NCI-H748 (cell line): ENCODE measurements at regions not wholly inside any gene's neighbourhood (a gene's known extent, or its start where the extent isn't known, plus 50 kb on each side); places are given as distances from the start of the nearest gene placed in this dataset.
"Not testable (repeated sequence)": the region's sequence is repeated elsewhere in the genome, so short reads cannot be mapped to it uniquely, and the experiment has no call there.

Experiments used
- DNase-seq: peaks from one replicate; lab custom pipeline; 2025; ENCODE audit not compliant: unreplicated experiment; lab: John Stamatoyannopoulos, UW

DNA sequence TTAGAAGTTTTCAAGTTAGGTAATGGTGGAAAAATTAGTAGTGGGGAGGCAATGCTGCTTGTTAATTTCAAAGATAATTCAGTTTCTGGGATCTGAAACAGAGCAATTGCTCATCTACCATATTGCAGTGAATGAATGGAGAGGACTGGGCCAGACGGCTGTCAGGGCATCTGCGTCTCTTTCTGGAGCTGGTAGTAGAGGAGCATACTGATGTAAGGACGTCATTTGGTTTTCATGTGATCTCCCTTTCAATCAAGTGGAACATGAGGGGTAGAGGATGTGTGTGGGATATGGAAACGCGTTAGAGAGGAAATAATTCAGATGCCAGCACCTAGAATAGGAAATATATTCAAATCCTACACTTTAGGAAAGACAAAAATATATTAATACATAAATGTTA is 490.3 kb downstream of the ADCYAP1 start:
- DNase-seq = no peak

DNA sequence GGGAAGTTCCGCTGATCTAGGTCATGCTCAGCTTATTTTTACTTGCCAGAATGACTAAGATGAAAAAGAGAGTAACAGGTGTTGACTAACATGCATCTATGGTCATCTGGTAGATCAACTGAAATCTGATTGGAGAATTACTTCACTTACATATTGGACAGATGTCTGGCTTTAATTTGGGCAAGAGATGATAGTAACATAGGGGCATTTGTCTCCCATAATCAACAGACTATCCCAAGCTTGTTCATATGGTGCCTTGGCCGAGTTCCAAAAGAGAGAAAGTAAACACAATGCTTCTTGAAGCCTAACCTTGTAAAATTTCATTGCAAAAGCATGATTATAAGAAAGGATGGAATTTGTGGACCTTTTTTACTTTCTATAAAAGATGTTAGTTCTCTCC is 503.7 kb downstream of the ADCYAP1 start:
- peak; percentile 62 for DNase-seq

DNA sequence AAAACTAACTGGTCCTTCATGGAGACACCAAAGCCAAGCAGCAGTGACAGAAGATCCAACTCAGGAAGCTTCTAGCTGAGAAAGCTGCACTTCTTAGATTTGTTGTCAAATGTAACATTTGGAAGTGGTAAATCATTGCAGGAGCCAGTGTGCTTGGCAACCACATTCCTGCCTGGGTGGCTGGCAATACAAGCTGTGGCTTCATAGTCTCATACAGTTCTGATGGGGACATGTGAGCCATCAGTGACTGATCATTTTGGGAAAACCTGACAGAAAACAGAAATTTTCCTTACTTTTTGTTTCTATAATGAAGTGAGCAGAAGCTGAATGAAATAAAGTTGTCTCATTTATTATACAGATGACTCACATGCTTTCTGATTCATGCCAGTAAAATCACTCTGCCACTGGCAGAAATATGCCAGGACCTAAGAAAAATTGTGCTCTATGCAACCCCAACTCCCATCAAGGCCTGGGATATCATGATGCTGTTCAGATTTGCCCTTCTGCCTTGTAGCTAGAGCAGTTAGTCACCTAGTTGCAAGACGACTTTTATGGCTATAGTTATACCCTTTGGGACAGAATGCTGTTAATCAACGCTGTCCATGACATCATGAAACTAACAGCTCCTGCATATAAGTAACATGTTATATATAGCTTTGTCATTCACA is 508.1 kb downstream of the ADCYAP1 start:
- DNase-seq = no peak

DNA sequence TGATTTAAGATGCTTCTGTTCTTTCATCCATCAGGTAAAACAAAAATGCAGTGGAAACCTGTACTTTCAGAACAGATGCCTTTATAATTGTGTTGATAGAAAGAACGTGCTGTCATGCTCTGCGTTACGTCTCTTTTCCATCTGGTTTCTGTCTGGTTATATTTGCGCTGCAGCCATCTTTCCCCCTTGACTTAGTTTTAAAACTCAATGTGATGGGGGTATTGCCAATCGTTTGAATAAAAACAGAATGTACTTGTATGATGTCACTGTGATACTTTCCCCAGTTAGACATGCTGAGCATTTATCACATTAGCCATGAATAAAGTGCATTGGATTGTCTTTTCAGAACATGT is 508.6 kb downstream of the ADCYAP1 start:
- no peak for DNase-seq

DNA sequence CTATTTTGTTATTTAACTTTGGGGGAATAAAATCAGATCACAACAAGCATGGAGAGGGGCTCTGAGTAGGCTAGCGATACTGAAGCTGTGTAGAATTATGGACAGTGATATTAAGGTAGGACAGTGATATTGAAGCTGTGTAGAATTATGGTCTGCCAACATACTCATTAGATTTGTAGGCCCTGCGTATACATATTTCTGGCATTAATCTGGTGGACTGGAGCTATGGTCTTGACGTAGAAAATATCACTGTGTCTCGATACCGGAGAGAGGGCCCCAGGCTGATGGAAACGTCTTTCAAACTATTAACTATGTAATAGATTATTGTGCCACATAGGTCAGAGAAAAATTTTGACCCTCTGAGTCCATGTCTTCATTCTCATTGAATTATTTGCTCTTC is 511.4 kb downstream of the ADCYAP1 start:
- DNase-seq = no peak

DNA sequence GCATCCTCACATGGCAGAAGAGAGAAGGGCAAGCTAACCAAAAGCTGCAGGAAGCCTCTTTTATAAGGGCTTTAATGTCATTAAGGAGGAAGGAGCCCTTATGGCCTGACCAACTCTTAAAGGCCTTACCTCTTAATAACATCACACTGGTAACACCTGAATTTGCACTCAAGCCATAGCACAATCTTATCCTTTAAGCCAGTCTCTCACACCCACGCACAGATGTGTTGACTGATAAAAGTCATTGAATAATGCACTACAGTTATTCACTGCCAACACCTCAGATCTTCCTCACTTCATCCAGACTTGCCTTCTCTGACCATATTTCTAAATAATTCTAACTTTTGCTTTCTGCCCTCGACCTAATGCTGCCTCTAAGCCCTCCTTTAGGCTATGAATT is 516.8 kb downstream of the ADCYAP1 start:
- DNase-seq = no peak

DNA sequence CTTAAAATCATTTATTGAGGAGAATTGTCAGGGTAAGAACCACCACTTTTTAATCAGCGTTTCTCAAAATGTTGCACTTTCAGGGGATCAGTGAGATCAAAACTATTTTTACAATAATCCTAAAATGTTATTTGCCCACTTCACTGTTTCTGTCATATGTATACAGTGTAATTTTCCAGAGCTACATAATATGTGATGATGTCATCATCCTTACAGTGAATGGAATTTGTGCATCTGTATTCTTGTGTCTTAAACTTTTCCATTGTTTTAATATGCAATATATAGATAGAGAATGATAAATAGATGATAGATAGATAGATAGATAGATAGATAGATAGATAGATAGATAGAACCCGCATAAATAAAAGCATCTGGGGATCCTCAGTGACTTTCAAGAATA is 518.0 kb downstream of the ADCYAP1 start:
- no peak for DNase-seq

DNA sequence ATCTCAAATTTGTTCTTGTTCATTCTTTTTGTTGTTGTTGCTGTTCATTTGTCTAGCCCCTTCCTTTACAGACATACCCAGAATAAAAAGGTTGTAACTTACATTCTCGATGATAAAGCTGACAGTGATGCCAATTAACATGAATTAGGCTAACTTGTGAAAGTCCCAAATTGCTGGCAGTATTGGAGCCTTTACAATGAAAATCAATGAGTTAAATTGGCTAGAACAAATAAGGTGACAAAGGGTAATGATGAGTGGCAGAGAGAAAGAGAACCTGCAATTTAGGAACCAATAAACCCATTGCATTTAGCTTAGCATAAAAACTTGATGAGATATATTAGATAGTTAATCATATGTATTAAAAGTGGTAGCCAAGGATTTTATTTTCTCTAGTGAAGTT is 521.0 kb downstream of the ADCYAP1 start:
- DNase-seq = peak; percentile 81

DNA sequence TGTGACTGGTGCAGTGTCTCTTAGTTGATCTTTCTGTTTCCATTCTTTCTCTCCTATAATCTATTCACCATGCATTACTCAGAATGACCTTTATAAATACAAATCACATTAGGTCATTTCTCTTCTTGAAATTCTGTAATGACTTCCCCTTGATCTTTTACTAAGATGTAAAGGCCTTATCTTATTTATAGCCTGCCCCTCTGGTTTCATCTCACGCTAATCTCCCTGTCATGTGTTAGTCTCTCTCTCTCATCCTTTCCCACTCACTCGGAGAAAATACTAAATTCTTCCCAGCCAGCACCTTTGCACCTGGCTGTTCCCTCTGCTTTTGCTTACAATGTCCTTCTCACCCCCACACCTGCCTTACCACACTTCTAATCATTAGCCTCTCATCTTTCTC is 530.8 kb downstream of the ADCYAP1 start:
- no peak for DNase-seq

DNA sequence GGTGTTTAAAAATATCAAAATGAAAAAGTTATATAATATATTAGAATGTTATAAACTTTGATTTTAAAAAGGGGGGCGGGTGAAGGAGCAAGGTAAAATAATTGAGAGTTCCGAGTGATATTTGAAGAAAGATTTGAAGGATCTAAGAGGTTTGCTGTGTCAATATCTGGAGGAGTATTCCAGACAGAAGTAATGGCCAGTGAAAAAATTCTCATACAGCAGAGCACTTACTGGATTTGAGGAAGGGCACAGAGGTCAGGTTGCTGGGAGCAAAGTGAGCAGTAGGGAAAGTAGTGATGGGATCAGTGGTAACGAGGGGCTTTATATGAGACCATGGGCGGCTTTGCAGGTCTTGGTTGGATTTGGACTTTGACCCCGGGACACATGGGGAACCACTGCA is 531.5 kb downstream of the ADCYAP1 start:
- no peak for DNase-seq

DNA sequence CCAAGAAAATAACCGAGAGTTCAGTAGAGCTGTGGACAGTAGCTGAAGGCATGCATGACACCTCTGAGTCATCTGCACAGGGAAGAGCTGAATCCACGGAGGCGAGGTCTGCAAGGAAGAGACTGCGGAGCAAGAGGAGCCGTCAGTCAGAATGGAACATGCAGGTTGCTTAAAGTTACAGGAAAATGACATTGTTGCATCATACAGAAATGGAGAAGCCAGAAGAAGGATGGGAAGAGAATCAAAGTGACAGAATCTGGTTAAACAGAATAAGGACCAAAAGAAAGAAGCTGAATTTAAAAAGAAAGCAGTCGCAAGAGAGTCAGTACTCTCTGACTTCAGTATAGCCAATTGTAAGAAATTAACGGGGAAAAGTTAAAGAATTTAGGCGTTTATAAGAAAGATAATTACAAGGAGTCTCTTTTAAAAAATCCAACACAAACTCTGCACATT is 533.8 kb downstream of the ADCYAP1 start:
- no peak for DNase-seq

DNA sequence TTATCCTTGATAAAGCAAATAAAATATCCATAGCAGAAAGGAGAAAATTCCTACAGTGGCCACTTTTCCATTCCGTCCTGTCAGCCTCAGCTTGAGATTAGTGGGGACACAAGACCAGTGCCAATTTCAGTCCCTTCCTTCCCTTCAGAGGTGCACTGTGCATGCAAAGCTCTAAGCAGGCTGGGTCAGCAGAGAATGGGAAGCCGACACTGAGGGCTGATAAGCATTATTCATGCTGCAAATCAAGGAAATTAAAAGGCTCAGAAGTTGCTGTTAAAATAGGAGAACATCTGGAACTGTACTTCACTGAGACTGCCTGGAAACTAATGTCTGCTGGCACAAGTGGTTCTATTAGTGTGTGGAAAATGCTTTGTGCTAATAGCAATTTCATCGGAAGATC is 534.3 kb downstream of the ADCYAP1 start:
- DNase-seq = no peak

DNA sequence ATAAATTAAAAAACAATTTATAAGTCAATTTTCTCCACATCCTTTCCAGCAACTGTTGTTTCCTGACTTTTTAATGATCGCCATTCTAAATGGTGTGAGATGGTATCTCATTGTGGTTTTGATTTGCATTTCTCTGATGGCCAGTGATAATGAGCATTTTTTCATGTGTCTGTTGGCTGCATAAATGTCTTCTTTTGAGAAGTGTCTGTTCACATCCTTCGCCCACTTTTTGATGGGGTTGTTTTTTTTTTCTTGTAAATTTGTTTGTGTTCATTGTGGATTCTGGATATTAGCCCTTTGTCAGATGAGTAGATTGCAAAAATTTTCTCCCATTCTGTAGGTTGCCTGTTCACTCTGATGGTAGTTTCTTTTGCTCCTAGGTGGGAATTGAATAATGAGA is 539.4 kb downstream of the ADCYAP1 start:
- DNase-seq = not testable (repeated sequence)

DNA sequence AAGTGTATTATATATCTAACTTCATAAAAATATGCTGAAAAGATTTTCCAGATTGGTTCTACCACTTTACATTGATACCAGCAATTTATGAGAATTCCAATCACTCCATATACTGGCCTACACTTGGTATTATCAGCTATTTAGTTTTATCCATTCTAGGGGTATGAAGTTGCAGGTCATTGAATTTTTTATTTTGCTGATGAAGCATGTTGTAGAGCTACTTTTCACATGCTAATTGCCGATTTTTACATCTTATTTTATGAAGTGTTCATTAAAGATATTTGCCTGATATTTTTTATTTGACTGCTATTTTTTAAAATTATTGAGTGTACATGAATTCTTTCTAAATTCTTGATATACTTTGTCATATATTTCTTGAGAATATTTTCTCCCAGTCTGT is 542.1 kb downstream of the ADCYAP1 start:
- no peak for DNase-seq

DNA sequence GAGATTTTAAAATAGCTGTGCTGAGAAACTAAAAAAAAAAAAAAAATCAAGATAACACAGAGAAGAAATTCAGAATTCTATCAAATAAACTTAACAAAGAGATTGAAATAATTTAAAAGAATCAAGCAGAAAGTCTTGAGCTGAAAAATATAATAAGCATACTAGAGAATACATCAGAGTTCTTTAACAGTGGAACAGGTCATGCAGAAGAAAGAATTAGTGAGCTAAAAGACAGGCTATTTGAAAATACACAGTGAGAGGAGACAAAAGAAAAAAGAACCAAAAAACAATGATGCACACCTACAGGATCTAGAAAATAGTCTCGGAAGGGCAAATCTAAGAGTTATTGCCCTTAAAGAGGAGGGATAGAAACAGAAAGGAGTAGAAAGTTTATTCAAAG is 548.1 kb downstream of the ADCYAP1 start:
- no peak for DNase-seq

DNA sequence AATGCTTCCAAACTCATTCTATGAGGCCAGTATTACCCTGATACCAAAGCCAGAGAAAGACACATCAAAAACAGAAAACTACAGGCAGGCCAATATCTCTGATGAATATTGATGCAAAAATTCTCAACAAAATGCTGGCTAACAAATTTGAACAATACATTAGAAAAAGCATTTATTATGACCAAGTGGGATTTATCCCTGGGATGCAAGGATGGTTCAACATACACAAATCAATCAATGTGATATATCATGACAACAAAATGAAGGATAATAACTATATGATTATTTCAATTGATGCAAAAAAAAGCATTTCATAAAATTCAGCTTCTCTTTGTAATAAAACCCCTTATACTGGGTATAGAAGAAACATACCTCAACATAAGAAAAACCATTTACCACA is 550.9 kb downstream of the ADCYAP1 start:
- no peak for DNase-seq

DNA sequence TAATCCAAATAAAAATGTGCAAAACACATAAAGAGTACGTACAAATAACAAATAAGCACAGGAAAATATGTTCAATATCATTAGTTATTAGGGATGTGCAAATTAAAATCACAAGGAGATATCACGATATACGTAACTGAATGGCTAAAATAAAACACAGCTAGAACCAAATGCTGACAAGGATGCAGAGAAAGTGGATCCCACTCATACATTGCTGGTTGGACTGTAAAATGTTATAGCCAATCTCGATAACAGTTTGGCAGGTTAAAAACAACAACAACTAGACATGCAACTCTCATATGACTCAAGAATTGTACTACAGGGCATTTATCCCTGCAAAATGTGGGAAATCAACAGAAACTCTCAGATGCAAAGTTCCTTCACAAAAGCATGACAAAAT is 553.9 kb downstream of the ADCYAP1 start:
- DNase-seq = no peak

DNA sequence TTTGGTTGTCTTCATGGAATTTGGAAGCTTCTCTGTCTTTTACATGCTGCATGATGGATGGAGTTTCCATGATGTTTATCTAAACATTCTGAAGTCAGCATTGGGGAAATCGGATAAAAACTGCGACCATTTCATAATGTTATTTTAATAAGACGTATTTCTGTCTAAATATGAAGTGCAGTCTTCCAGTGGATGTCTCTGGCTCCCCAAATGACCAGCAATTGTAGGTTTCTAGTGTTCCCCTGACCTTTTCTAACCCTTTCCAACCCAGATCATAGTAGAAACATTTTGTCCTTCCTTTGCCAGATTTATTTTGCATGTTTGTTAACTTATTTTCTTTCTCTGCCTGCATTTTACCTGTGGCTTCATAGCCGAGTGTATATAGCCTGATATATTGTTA is 559.3 kb downstream of the ADCYAP1 start:
- DNase-seq = no peak

DNA sequence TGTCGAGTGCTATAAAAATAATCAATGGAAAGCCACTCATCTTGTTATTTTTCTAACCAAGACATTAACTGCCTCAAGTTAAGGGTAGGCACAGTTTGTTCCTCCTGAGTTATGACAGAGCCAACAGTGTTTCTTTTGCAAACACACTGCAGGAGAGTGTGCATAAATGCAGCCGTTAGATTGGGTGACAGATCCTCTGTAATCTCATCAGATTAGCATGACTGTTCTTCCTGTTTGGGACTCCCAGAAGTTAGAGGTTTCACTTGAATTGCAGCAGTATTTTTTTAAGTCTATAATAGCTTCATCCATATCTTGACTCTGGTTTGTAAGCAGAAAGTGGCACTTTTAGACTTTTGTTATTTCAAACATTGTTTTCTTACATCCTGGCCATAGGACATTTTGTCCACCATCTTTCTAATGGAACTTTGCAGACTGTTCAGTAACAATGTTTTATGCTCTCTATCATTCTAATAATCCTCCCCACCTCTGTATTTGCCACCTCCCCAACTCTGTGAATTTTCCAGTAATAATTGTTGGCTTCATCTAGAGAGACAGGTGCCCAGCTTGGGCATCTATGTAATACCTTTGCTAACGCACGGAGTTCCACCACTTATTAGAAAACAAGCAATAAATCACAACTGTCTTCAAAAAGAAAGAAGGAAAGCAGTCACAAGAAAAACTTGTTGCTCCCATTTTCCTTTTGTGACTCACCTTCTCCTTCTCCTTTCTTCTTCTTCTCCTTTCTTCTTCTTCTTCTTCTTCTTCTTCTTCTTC is 560.0 kb downstream of the ADCYAP1 start:
- DNase-seq = no peak

DNA sequence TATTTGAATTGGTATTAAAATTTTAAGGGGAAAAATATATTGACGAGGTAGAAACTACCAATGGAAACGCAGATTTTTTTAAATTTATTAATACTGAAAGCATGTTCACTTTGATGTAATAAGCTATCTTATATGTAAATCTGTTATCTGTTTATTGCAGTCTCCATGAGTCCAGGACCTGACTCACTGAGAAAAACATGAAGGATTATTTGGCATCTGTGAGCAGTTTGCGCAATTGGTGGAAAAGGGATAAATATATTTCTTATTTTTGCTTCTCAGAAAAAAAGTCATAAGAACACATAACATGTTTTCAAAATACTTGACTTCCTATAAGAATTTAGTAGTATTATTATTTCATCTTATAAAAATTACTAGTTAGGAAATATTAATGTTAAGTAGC is 561.4 kb downstream of the ADCYAP1 start:
- no peak for DNase-seq

DNA sequence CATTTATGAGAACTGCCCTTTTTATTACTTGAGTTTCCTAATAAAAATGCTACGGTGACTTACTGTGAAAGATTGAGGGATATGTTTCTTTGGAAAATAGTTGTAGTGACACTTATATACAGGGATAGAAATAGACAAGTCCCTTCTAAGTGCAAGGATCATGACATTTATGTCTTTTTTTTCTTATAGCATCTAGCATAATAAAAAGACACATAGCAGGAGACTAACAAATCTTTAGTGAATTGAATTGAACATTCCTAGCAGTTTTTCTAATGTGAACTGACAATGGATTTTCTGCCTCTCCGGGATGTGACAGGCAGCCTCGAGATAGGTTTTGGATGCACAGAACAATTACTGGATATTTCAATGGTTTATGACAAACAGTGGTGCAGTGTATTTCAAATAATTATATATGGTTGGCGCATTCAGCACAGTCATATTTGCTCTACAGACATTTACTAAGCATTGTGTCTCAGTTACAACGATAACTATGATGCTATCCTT is 562.8 kb downstream of the ADCYAP1 start:
- no peak for DNase-seq

DNA sequence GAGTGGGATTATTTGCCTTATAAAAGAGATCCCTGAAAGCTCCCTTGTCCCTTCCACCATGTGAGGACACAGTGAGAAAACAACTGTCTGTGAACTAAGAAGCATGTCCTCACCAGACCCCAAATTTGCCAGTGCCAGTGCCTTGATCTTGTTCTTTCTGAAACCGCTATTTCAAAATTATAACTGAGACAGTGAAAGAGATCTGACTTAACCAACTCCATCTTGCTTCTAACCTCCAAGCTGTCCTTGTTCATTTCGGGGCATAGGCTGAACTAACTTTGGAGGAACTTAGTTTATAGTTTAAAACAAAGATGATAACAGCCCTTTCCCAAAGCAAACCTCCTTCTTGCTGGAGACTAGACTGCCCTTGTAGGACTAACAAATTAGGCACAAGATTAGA is 563.9 kb downstream of the ADCYAP1 start:
- DNase-seq = no peak

DNA sequence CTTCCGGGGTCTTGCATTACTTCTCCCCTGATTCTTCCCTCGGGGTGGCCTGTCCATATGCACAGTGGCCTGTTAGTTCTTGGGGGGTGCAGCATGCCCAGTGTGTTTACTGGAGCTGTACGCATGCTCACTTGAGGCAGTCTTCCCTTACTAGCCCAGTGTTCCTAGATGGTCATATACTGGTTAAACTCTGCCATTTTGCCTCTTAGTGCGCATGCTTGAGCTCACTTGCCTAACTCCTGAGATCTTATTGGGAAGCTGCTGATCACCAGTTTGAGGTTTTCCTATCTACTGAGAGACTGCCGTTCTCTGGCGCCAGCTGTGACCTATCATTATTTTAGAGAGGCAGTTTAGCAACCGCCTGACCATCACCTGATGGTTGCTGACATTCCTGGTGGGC is 571.2 kb downstream of the ADCYAP1 start:
- no peak for DNase-seq
